DND-41 (cell line): ENCODE measurements at regions not wholly inside any gene's neighbourhood (a gene's known extent, or its start where the extent isn't known, plus 50 kb on each side); places are given as distances from the start of the nearest gene placed in this dataset.
"Not testable (repeated sequence)": the region's sequence is repeated elsewhere in the genome, so short reads cannot be mapped to it uniquely, and the experiment has no call there.

Experiments
- EZH2 ChIP-seq: IDR thresholded peaks from 3 replicates; pipeline ENCODE4 v1.6.1; 2012; ENCODE audit warnings: borderline replicate concordance, low read depth, mild to moderate bottlenecking, moderate library complexity, low read length, inconsistent platforms; ENCODE audit not compliant: severe bottlenecking
- TF ChIP-seq, protein P1 (sequence below): IDR thresholded peaks from 2 replicates; pipeline ENCODE4 v1.5.1; 2012; ENCODE audit warnings: borderline replicate concordance, low read length, moderate library complexity, mild to moderate bottlenecking; ENCODE audit not compliant: poor library complexity, severe bottlenecking; ENCODE audit errors: extremely low read depth

DNA sequence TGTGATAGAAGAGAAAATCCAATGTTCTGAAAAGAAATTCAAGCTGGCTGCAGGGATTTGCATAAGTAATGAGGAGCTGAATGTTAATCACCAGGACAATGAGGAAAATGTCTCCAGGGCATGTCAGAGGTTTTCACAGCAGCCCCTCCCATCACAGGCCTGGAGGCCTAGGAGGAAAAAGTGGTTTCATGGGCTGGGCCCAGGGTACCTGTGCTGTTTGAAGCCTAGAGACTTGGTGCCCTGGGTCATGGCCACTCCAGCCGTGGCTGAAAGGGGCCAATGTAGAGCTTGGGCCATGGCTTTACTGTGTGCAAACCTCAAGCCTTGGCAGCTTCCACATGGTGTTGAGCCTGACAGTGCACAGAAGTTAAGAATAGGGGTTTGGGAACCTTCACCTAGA is 452.6 kb upstream of the CHORDC1 start:
- TF ChIP-seq, protein P1, sequence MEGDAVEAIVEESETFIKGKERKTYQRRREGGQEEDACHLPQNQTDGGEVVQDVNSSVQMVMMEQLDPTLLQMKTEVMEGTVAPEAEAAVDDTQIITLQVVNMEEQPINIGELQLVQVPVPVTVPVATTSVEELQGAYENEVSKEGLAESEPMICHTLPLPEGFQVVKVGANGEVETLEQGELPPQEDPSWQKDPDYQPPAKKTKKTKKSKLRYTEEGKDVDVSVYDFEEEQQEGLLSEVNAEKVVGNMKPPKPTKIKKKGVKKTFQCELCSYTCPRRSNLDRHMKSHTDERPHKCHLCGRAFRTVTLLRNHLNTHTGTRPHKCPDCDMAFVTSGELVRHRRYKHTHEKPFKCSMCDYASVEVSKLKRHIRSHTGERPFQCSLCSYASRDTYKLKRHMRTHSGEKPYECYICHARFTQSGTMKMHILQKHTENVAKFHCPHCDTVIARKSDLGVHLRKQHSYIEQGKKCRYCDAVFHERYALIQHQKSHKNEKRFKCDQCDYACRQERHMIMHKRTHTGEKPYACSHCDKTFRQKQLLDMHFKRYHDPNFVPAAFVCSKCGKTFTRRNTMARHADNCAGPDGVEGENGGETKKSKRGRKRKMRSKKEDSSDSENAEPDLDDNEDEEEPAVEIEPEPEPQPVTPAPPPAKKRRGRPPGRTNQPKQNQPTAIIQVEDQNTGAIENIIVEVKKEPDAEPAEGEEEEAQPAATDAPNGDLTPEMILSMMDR = not testable (repeated sequence)
- not testable (repeated sequence) for TF ChIP-seq EZH2
